NCI-H1930 (cell line): ENCODE measurements at regions not wholly inside any gene's neighbourhood (a gene's known extent, or its start where the extent isn't known, plus 50 kb on each side); places are given as distances from the start of the nearest gene placed in this dataset.

Experiments
- DNase-seq, 2 experiments: peaks; one replicate each; lab custom pipeline; 2025; lab: John Stamatoyannopoulos, UW

DNA sequence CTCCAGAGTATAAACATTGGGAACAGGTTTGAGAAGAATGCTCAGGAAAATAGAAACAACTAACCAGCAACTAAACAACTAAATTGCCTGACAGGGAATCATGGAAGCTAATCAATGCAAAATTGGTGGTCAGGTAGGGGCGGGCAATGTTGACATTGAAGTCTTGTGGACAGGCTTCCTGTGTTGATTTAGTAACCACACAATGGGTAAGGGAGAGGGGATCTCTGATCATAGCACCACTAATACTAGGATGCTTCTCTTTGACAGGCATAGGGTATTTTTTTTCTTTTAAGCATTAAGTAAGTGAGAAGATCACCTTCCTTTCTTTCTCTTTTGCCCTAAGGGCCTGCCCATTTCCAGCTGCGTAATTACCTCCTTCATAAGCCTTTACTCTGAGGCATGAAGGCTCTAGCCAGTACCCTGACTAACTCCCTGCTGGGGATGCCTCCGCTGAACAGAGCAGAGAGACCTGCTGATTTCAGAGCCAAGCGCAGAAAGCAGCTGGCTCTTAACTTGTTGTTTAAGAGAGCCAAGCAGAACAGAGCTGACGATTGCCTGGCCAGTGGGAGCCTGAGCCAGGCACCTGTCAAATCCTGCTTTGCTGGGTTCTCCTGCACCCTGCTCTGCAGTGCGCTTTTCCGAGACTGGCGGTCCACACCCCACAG is 118.7 kb downstream of the BMP2 start:
- DNase-seq: no peak

DNA sequence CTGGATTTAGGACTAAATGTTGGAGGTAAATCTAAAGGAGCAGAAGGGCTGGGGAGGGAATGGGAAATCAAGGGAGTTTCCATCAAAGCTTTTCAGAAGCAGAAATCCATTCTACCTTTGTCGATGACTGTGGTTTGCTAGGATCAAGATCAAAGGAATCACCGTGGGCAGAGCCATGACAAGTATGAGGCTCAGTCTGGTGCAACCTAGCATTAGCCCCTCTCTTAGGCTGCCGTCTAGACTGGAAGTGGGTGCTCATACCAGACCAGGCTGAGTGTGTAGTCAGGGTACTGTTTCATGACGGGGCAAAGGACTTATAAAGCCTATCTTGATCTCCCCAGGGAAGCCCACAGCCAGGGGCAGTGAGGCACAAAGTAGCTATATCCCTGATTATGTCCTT is 120.5 kb downstream of the BMP2 start:
- DNase-seq: no peak

DNA sequence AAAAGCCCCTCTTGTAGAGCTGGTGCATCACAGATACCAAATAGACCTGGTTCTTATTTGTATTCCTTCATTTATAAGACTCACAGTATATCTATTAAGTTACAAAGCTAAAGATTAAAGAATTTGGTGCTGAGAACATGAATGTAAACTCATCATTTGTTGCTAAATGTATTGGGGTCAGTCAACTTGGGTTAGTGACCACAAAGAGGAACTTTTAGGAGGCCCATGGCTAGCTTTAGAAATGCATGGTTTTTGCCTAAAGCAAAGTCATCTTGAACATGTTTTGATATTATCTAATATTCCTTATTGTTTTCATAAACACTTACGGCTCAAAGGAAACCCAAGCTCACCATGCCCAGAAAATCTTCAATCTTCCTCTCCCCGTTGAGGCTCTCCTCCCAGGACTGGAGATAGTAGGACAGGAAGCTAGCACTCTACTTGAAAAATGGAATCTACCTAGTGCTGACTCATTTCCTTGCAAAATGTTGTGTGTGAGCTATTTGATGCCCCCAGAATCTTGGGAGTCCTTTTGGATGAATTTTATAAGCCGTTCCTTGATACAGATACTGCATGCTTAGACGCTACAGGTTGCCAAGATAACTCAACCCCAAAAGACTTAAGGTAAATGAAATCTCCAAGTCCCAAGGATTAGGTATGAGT is 121.4 kb downstream of the BMP2 start:
- no peak for DNase-seq

DNA sequence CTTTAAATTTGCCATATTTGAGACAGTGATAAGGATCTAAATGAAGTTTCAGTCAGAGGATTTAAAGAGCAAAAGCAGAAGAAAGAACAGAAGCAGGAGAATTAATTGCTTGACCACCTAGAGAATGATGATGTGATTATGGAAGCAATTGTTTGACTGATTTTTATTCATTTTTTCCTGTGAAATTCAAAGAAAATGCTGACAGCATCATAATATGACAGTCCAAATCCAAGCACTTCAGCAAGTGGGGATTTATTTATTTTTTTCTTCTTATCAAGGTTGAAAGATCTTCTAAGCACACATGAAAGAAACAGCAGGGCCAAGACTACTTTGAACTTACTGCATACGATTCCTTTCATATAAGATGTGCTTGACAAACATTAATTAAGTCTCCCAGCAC is 125.2 kb downstream of the BMP2 start:
- DNase-seq: no peak

DNA sequence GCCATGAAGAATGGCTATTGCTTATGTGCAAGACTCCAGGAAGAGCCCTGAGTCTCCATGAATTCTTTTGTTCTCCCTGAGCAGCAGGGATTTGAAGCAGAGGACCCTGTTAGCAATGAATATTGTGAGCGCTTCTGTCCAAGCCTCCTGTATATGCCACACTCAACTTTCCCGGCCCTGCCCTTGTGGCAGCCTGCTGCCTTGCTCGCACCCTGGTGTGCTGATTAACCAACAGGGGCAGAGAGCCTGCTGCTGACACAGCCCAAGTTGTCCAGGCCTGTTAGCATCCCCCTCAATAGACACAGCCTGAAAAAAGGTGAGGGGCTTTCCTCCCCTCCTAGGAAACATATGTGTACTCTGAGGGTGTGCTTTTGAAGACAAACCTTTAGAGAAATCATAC is 131.4 kb downstream of the BMP2 start:
- no peak for DNase-seq

DNA sequence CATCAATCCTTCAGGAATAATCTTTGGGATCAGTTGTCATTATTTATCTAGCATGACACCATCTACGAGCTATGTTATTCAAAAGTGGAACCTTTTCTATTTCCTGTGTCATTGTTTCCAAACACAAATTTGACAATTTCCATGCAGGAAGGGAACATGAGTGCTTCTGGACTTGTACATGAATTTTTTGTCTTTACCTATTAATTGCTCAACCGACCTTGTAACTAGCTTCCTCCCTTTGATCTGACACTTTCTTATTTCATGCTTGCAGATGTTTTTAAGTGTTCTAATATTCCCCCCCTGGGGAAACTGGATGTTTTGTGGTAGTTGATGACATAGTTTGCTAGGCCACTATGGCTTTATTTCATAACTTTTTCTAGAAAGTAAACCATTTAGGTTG is 139.4 kb downstream of the BMP2 start:
- no peak for DNase-seq

DNA sequence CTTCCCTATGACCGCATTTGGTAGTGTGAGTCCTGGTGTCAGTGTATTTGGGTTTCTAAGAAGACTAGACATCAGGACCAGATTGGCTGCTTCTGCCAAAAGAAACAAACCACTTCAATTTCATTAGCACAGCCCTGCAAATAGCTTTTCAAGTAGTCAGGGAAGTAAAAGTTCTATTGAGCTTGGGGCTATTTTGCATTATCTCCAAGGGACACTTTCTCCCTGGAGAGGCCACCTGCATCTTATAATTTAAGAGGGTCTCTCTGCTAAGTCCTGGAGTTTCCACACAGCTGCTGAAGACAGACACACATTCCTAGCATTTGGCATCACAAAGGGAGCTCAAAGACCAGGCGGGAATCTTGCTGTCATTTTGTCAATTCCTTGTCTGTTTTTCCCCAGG is 141.2 kb downstream of the BMP2 start:
- no peak for DNase-seq

DNA sequence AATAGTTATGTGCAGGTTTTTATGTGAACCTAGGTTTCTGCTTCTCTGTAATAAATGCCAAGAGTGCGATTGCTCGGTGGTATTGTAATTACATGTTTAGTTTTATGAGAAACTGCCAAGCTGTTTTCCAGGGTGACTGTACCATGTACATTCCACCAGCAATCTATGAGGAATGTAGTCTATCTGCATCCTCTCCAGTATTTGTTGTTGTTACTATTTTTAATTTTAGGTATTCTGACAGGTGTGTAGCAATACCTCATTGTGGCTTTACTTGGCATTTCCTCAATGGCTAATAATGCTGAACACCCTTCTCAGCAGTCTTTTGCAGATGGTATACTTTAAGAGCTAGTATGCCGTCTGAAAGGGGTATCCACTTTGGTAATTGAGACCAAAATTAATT is 142.1 kb downstream of the BMP2 start:
- DNase-seq: no peak

DNA sequence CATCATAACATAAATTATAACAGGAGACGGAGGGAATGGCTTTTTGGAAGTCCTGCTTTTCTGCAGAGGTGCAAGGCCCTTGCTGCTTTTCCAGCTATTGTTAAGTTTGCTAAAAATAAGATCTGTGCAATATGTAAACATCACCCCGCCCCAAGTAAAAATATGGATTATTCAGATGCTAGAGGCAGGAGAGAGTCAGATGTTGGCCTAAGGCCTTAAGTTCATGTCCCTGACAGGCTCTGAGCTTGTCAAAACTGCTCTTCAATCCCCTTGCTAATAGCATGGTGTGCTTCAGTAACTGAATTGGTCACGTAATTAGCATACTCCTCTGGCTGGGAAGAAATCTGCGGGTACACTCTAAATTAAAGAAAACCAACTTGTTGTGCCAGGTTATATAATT is 147.5 kb downstream of the BMP2 start:
- no peak for DNase-seq

DNA sequence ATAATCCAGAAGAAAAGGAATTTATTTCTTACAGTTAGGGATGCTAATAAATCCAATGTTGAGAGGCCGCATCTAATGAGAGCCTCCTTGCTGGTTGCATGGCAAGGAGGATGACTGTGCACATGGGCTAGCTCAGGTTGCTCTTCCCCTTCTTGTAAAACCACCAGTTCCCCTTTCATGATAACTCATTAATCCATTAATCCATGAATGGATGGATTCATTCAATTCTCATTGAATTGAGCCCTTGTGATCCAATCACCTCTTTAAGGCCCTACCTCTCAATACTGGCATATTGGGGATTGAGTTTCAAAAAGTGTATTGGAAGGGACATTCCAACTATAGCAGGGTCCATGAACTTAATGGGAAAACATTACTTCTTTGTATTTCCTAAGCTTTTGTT is 149.5 kb downstream of the BMP2 start:
- no peak for DNase-seq

DNA sequence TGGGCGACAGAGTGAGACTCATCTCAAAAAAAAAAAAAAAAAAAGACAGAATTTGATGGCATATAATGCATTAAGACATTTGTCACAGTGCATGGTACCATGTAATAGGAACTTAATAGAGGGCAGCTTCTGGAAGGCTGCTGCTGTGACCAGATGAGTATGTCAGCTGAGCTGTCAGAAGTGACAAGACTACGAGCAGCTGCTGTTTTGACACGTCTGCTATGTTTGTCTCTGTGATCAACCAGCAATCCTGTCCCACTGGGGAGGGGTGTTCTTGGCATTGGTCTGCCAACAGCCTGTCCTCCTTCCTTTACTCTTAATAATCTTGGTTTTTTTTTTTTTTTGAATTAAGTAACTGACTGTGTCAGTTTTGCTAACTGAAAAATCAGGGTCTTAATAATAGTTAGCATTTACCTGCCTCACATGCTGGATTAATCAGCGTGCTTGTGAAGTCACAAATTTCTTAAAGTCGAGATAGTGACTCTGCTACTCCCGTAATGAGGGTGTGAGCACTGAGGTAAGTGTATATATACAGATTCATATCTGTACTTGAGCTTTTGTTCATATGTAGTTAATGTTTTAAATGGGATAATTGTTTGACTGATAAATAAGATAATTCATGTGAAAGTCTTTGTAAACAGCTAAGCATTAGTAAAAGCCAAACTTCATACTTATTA is 152.4 kb downstream of the BMP2 start:
- no peak for DNase-seq

DNA sequence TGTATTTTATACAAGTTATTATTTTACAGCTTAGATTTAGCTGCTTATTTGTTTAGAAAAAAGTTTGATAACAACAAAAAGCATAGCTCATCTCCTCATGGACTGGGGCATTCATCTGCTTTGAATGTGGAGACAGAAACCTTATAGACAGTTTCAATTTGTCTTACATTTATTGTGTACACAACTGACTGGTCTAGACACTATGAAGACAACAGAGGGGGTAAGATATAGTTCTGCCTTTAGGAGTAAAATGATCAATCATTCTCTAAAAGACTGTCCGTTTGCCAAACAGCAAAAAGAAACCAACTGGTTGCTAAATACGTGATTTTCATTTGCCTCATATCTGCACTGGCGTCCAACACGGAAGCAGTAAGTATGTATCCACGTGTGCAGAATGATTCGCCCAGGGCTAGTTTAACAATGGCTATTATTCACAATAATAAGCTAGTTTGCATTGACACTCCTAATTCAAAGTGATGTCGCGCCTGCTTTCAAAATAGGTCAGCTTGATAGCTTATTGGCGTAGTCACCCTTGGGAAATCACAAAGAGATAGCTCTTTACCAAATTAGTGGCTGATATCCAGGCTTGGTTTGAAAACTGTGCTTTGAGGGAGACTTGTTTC is 153.6 kb downstream of the BMP2 start:
- DNase-seq: peak; percentile 7 to 36

DNA sequence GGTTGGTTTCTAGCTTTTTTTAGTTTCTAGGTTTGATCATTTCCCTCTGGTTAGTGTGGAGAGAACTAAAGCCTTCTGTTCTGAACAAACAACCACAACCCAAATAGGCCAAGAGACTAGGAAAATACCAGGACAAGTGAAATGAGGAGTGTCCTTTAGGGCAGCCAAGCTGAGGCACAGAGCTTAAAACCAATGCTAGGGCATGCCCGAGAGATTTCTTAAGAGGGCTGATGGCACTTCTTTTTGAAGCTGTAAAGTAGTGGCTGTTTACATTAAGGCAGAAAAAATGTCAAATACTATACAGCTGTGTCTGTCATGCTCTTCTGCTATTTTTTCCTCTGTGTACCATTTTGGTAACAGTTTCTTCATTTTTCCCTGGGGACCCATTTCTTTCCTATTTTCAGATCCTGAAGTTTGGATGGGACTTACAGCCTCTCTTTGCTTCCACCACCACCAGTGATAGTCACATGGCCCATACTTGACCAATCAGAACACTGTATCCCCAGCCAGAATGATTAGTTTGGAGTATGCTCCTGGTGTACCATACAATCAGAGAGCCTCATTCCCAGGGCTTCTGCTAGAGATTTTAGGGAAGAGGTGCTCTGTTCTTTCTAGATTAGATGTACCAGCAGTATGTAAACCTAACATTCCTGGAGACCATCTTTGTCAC is 154.4 kb downstream of the BMP2 start:
- DNase-seq: no peak

DNA sequence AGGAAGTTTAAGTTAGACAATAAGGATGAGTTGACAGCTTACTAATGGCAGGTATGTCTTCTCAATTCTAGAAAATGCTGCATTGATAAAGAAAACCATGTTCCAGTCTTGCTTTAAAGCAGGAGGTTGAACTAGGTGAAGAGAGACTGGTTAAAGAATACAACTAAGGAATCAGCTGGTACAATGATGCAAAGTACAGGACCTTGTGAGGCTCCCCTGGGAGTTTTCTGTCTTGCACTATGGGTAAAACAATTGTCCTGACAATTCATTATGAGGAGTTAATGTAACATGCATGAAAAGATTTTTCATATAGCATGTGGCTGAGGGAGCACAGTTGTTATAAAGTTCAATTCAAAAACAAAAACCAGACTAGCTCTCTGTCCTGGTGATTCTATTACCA is 157.2 kb downstream of the BMP2 start:
- no peak for DNase-seq

DNA sequence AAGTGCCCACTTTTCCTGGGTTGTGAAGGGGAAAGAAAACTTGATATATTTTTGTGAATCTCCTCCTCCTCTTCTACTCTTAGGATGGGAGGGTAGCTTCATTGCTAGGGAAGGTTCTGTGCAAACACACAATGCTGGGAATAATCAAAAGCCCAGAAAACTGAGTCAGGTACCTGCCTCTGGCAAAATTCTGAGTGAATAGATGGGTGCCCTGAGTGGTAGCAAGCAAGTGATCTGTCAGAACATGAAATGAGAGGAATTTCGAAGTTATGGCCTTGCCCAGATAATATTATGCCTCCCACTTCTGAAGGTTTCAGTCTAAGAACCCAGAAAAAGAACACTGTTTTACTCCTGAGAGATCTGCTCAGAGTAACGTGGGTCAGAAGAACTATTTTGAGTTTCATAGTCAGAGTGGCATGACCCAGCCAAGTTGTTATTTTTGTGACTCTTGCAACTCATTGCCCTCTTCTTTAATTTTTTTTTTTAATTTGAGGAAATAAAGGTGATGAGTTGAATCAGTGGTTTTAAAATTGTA is 158.3 kb downstream of the BMP2 start:
- DNase-seq: no peak

DNA sequence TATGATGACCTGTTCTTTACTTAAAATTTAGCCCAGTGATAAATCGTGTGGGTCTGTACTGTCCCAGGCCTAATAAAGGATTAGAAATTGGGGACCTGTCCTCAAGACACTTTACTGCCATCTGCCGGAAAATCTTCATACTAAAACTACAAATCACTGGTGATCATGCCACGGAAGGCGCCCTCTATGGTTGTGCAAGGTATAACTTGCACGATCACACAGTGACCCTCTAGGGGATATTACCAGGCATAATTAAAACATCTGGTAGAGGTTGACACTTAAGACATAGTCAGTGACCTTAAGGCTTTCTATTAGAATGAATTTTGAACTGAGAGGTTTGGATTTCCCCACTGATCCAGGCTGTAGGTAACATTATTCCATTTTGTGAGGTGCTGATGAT is 172.6 kb downstream of the BMP2 start:
- no peak for DNase-seq

DNA sequence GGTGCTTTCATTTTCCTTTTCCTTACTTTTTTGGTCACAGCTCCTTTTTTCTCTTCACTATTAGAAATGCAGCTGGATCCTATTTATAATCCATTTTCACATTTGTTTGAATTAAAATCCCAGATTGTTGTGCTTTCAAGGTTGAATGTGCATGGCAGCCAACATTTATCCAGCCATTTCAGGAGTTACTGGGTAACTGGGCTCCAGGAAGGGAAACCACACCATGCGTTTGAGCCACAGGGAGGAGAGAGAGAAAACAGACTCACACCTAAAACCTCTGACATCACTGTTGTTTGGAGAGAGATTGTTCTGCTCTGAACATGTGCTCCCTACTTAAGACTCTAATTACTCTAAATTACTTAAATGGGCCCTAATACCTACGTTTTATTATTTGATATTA is 173.4 kb downstream of the BMP2 start:
- no peak for DNase-seq

DNA sequence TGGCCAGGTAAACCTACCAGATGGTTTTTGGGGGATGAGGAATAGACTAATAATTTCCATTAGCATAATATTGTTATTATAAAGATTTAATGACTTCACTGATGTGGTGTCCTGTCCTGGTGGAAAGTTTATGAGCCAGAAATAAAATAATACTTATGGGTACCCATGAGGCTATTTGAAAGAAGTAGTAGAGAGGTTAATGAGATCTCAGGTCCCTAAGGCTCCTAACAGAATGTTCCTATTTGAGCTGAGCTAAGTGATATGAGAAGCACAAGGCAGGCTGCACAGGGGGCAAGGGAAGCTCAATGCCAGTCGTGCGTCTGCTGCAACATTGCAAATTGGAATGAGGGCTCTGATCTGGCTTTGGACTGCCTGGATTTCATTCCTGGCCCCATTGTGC is 174.1 kb downstream of the BMP2 start:
- no peak for DNase-seq

DNA sequence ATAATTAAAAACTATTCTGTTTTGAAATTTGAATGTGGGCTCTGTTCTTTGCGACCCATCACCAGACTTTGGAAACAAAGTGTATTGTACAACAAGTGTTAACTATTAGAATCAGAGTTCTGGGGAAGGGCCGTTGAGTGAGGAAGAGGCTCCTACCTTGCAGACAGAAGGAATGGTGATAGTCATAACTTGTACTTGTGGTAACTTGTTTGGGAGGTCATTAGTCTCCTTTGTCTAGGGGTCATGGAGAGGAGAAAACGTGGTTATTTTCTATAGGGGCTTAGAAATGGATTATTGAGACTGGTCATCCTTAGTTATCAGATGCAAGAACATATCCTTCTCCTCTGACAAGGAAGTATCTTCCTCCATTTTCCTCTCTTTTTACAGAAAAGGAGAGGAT is 174.8 kb downstream of the BMP2 start:
- DNase-seq: no peak

DNA sequence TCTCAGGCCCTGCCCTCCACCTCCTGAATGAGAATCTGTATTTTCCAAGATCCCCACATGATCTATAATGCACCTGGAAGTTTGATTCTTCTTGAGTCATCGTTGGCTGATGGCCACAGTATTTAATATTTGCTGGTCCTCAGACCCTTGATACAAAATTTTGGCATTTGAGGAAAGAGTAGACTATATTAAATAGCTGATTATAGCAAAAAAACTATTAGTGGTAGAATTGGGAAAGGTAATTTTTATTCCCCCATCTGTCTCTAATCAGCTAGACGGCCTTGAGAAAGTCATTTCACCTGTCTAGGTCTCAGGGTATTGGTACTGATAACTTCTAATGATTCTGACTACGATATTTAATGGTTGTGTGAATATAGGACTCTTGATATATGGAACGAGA is 176.8 kb downstream of the BMP2 start:
- no peak for DNase-seq

DNA sequence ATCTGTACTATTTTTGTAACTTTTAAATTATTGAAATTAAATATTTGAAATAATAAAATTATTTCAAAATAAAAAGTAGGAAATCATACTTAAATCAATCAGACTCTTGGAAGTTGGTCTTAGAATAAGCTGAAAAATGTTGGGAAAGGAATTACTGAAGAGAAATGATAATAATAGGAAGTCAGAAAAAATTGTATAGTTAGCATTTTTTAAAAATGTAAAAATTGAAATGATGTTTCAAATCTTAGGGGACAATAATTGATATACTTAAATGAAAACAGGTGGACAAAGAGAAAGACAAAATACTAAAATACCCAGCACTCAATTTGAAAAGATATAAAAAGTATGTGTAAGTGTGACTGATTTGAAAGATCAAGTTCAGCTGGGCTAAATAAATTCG is 186.1 kb downstream of the BMP2 start:
- no peak for DNase-seq

DNA sequence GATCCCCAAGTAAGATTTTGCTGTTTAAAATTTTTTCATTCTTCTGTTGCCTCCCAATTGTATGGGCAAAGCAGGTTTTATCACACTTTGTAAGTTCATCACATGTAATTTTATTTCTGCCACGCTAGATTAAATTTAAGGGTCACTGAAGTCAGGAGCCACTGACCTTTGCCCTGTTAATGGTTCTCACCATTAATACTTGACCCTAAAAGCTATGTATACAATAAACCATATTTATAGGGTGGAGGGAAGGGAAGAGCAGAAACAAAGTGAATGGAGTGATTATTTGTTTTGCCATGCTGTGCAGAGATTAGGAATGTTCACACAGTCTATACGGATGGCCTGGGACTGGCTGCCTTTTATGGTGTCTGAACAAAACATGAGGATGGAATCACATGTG is 186.7 kb downstream of the BMP2 start:
- DNase-seq: no peak
